GM19455 (cell line): ENCODE measurements at regions not wholly inside any gene's neighbourhood (a gene's known extent, or its start where the extent isn't known, plus 50 kb on each side); places are given as distances from the start of the nearest gene placed in this dataset.

Experiments used
- ATAC-seq: cut with Tn5 transposase; IDR thresholded peaks from one replicate; pipeline ENCODE4 v1.9.1; 2021; ENCODE audit not compliant: unreplicated experiment

DNA sequence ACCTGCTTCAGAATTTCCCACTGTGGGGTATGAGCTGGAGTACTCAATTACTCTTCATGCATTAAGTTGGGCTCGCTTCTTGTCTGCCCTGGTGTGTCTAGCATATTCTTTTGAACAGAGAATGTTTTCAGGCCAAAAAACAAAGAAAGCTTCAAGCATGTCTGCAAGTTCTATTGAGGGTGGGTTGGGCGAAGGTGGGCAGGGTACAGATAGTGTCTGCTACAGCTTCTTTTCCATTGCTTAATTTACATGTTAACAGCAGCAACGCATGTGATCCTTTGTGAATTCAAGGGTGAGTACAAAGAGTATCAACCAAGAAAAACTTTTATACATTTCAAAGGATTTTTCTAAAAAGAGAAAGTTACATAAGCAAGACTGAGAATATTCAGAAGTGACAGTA, 406.5 kb downstream of the IRS2 start:
- no peak for ATAC-seq

- no peak for ATAC-seq
These were observed 409.4 kb downstream of the IRS2 start for GRCh38 chr13:109376936-109377335.

- no peak for ATAC-seq
These were observed 411.7 kb downstream of the IRS2 start for GRCh38 chr13:109374609-109375200.

GRCh38 chr13:109372666-109373065, 413.7 kb downstream of the IRS2 start:
- ATAC-seq, result no peak

DNA sequence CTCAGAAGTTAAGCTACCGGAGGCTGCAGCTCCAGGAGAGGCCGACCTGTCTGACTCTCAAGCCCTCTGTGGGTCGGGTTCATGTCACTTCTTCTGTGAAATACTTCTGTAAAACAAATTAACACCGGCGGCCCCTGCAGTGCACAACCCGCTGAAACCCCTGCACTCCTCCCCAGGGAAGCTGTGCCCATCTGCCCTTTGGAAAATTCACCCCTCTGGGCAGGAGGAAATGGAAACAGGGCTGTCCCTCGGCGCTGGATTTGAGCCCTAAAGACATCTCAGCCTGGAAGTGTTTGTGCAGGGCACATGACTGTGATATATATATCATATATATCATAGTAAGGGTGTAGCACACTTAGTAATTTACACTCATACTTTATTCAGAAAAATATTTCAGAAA, 415.3 kb downstream of the IRS2 start:
- ATAC-seq, result no peak

DNA sequence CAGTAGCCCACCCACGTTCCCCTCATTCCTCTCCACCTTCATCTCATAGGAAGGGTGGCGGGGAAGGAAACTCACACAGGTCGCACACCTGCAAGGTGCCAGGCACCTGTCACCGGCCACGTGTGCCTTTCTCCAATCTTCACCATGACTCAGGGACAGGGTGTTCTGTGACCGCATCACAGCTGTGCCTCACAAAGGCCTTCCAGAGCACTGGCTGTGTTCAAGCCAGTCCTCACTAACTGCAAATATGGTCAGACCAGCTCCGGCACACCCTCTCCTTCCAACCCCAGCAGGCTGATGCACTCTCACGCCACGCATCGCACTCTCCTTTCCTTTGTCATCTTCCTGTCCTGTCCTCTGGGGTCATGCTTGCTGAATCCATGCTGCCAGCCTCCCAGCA, 415.9 kb downstream of the IRS2 start:
- ATAC-seq, result no peak

DNA sequence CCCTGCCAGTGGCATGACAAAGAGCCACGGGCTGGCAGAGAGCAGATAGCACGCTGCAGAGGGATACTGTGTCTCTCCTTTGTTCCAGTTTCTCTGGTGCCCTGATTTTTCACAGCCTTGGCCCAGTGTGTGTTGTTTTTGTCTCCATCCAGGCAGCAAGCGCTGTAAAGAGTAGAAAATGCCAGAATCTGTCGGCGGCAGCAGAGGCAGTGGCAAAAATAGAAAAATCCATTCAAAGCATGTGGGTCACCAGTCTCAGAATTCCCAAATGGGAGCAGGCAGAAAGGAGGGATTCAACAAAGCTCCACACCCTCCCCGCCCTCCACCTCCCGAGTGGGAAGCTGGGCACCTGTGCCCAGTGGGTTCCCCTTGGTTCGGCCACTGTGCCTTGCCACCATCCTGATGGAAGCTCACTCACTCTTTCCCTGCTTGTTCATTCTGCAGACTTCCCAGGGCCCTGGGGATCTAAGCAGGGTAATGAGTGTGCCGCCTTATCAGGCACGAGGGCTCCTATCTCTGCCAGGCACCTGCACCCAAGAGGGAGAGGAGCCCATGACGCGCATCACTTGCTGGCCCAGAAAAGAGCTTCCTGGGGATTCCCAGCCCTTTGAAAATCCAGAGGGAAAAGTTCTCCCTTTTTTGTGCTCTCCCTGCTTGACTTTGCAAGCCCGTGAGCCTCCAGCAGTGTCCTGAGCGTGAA, 416.9 kb downstream of the IRS2 start:
- ATAC-seq, result no peak

DNA sequence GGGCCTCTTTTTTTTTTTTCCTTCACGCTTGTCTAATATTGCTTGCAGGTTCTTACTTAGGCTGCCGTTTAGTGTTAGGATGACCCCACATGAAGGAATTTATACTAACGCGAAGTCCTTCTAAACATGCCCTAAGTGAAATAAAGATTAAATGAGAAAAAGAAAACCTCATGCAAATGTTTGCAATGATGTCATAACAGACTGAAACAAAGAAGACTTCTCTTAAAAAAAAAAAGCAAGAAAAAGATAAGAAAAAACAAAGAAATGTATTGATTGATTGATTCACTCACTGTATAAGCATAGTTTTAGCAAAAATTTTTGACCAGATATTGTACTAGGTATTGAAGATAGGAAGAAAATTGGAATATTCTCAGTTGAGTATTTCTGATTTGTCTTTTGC, 418.2 kb downstream of the IRS2 start:
- no peak for ATAC-seq

DNA sequence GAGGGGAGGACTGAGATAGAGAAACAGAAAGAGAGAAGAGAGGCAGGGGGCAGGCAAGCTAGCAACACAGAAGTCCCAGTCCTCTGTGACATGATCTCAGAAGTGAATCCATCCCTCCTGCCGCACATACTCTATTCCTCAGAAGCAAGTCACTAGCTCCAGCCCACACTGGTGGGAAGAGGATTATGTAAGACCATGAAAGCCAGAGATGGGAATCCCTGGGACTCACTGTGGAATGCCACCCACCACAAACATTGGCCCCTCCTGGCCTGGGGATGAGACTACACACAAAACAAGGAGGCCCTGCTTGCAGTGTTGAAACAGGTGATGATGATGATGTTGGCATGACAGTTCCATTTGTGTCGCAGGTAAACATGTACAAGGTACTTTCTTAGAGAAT, 419.9 kb downstream of the IRS2 start:
- ATAC-seq, result no peak

DNA sequence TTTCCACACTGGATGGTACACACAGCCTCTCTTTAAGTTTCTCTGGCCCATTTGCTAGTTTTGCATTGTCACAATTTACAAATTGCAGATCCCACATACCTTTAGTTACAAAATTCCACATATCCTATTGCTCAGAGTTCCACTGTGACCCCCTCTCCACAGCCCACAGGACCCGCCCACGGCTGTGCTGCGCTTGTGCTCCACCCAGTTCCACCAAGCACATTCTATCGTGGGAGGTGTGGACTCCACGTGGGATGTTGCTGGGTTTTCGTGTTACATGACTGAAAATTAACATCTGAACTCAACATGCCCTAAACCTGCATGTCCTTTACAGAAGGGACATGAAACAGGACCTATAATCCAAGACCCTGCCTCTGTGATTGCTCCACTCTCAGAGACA, 423.0 kb downstream of the IRS2 start:
- no peak for ATAC-seq

DNA sequence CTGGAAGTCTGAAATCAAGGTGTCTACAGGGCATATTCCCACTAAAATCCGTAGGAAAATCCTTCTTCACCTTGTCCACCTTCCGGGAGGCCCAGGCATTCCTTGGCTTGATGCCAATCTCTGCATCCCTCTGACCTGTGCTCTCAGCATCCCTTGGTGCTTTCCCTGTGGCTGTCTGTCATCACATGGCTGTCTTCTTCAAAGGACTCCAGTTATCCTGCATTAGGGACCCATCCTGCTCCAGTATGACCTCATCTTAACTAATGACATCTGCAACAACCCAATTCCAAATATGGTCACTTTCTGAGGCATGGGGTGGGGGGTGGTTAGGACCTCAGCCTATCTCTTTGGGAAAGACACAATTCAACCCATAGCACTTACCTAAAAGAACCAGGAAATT, 423.8 kb downstream of the IRS2 start:
- ATAC-seq, result no peak

GRCh38 chr13:109361562-109362289, 424.7 kb downstream of the IRS2 start:
- no peak for ATAC-seq

- ATAC-seq, result no peak
These were observed 428.5 kb downstream of the IRS2 start for GRCh38 chr13:109357751-109358471.

GRCh38 chr13:109355875-109356434, 430.4 kb downstream of the IRS2 start:
- no peak for ATAC-seq

DNA sequence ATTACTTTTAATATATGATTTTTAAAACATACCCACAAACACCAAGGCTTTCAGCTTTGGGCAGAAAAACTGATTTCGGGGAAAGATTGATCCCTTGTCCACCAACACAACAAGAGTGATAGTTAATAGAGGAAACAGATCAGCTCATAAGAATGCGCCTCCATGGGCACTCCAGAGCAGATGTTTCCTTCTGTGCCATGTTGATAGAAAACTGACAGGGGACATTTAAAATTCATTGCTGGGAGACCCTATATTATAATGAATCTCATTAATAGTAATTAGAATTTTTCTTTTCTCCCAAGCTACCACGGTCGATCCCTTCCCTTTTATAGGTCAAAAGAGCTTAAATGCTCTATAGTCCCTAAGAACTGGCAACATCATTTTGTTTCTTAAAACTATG, 431.2 kb downstream of the IRS2 start:
- ATAC-seq, result no peak

GRCh38 chr13:109351236-109351635, 435.1 kb downstream of the IRS2 start:
- no peak for ATAC-seq

DNA sequence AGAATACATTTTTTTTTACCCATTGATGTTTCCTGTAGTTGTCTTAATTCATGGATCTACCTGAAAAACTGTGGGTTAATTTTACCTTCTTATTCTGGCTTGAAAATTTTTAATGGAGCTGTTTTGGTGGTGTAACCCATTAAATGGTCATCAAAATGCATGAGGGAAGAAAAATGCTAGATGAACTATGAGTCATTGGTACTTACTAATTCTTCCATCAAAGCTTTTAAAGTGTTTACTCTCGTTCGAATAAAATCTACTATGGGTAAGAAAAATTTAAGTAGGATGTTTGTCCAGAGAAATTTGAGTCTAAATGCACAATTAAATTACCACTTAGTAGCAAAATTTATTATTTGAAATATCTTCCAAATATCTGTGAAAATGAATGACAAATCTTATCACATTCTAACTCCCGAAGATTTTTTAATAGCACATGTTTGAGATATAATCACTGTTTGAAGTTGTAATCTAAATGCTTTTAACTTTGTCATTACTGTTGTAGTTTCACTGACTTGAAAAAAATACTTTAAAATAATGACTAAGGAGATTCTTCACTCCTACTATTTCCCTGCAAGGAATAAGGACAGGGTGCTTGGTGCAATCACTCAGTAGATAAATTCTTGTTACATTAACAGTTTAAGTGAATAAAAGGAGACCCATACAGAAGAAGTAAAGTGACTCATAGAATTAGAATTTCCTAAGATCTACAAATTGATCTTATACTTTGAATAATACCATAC, 437.7 kb downstream of the IRS2 start:
- no peak for ATAC-seq

DNA sequence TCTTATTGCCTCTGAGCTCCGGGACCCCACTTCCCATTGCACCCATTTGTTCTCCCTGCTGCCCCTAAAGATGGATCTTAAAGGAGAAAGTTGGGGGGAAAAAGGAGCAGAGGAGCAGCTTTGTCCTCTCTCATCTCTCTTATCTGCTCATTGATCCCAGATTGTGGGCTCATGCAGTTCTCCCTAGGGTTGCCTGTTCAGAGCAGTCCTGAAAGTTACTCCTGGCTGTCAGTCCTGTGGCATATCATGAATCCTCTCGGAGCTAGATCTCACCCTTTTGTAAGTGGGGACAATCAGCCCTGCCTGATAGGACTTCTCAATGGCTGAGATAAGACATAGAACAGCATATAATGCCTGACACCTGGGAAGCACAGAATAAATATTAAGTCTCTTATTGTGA, 440.3 kb downstream of the IRS2 start:
- ATAC-seq, result no peak

DNA sequence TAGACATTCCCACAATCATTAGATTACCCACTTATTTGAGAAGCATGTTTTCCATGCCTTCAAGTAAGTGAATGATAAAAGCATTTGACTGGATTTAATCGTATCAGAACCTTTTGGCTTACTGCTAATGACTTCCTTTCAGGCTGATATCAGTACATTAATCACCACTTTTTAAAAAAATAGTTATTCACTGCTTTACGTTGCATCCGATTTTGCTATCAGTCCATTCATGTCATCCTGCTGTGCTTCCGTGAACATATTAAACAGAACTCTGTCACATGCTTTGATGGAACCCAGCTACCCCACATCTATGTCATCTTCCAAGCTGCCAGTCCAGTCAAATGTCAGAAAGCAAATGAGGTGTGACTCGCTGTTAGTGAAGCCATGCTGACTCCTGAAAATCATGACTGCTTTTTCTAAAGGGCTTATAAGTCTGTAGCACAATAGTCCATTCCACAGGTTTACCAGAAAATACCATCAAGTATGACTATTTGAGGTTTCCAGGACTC, 440.9 kb downstream of the IRS2 start:
- no peak for ATAC-seq

- no peak for ATAC-seq
These were observed 441.7 kb downstream of the IRS2 start for GRCh38 chr13:109344552-109345157.
